ENCODE measurements at regions not wholly inside any gene's neighbourhood (a gene's known extent, or its start where the extent isn't known, plus 50 kb on each side); places are given as distances from the start of the nearest gene placed in this dataset.

- Mint-ChIP-seq H3K9me3 (ENCODE audit: unreplicated experiment) (no peaks in the 10 kb centered on the region), H3K36me3 (ENCODE audit: low read depth, unreplicated experiment) (no peaks in the 10 kb centered on the region), H3K4me1 (ENCODE audit: unreplicated experiment) (peaks cover 57% of the 10 kb centered on the region), H3K27ac (ENCODE audit: unreplicated experiment) (peak overlapping the region; percentile 90), H3K4me3 (ENCODE audit: unreplicated experiment) (no peak overlapping the region), H3K27me3 (ENCODE audit: unreplicated experiment) (peaks cover 5% of the 10 kb centered on the region)
- TF ChIP-seq CTCF (IDR thresholded peaks at IDR 0.05; ENCODE audit: unreplicated experiment) = no peak
- DNase-seq (ENCODE audit: low spot score) = no peak
Measured at GRCh38 chr20:53738945-53739798, 145.5 kb upstream of the ZNF217 start.

GRCh38 chr20:53738039-53738944 lies 144.7 kb upstream of the ZNF217 start:
- Mint-ChIP-seq H3K4me1 (ENCODE audit: unreplicated experiment) (peaks cover 60% of the 10 kb centered on the region), H3K9me3 (ENCODE audit: unreplicated experiment) (no peaks in the 10 kb centered on the region), H3K4me3 (ENCODE audit: unreplicated experiment) (no peak overlapping the region), H3K36me3 (ENCODE audit: low read depth, unreplicated experiment) (no peaks in the 10 kb centered on the region), H3K27ac (ENCODE audit: unreplicated experiment) (peak overlapping the region; percentile 90), H3K27me3 (ENCODE audit: unreplicated experiment) (peaks cover 2% of the 10 kb centered on the region)
- DNase-seq (ENCODE audit: low spot score) = peak; percentile 56
- no peak for TF ChIP-seq CTCF (IDR thresholded peaks at IDR 0.05; ENCODE audit: unreplicated experiment)

GRCh38 chr20:53737396-53738038 lies 143.9 kb upstream of the ZNF217 start:
- TF ChIP-seq CTCF (IDR thresholded peaks at IDR 0.05; ENCODE audit: unreplicated experiment) = no peak
- H3K27ac Mint-ChIP-seq (ENCODE audit: unreplicated experiment) = peak overlapping the region; percentile 90
- peaks cover 4% of the 10 kb centered on the region for H3K27me3 Mint-ChIP-seq (ENCODE audit: unreplicated experiment)
- no peaks in the 10 kb centered on the region for H3K9me3 Mint-ChIP-seq (ENCODE audit: unreplicated experiment)
- H3K4me3 Mint-ChIP-seq (ENCODE audit: unreplicated experiment) = no peak overlapping the region
- H3K4me1 Mint-ChIP-seq (ENCODE audit: unreplicated experiment) = peaks cover 63% of the 10 kb centered on the region
- DNase-seq (ENCODE audit: low spot score) = no peak
- no peaks in the 10 kb centered on the region for H3K36me3 Mint-ChIP-seq (ENCODE audit: low read depth, unreplicated experiment)

- no peak for DNase-seq (ENCODE audit: low spot score)
- H3K27ac Mint-ChIP-seq (ENCODE audit: unreplicated experiment) = peak overlapping the region; percentile 90
- no peak for TF ChIP-seq CTCF (IDR thresholded peaks at IDR 0.05; ENCODE audit: unreplicated experiment)
- peaks cover 63% of the 10 kb centered on the region for H3K4me1 Mint-ChIP-seq (ENCODE audit: unreplicated experiment)
- no peaks in the 10 kb centered on the region for H3K9me3 Mint-ChIP-seq (ENCODE audit: unreplicated experiment)
- no peak overlapping the region for H3K4me3 Mint-ChIP-seq (ENCODE audit: unreplicated experiment)
- H3K27me3 Mint-ChIP-seq (ENCODE audit: unreplicated experiment) = peaks cover 4% of the 10 kb centered on the region
- H3K36me3 Mint-ChIP-seq (ENCODE audit: low read depth, unreplicated experiment) = no peaks in the 10 kb centered on the region
Measured at GRCh38 chr20:53736757-53737395, 143.2 kb upstream of the ZNF217 start.
